Astrocyte (in vitro differentiated cells and primary cell): ENCODE measurements at regions not wholly inside any gene's neighbourhood (a gene's known extent, or its start where the extent isn't known, plus 50 kb on each side); places are given as distances from the start of the nearest gene placed in this dataset.

Experiments used
- CTCF ChIP-seq: IDR thresholded peaks from 2 replicates; pipeline ENCODE4 v1.5.1; 2011; ENCODE audit warnings: low read depth, mild to moderate bottlenecking, inconsistent platforms, low read length, moderate library complexity; ENCODE audit not compliant: insufficient read depth
- EZH2 ChIP-seq: IDR thresholded peaks from 2 replicates; pipeline ENCODE4 v1.6.1; 2012; ENCODE audit warnings: mild to moderate bottlenecking, low read length, inconsistent platforms; ENCODE audit not compliant: insufficient read depth

GRCh38 chr9:82369251-82369945, 380.8 kb downstream of the SPATA31D1 start:
- TF ChIP-seq CTCF = no peak
- TF ChIP-seq EZH2 = no peak
